HEK293 (cell line): ENCODE measurements at regions not wholly inside any gene's neighbourhood (a gene's known extent, or its start where the extent isn't known, plus 50 kb on each side); places are given as distances from the start of the nearest gene placed in this dataset.

Source experiments
- CTCF ChIP-seq: fragments of 450-650 bp; formaldehyde crosslinking; IDR thresholded peaks from 2 replicates; pipeline ENCODE4 v1.5.1; 2016; ENCODE audit warnings: missing biosample characterization, missing genetic modification characterization
- YY1 ChIP-seq: fragments of 450-650 bp; formaldehyde crosslinking; IDR thresholded peaks from 2 replicates; pipeline ENCODE4 v1.5.1; 2018; ENCODE audit warnings: missing biosample characterization, missing genetic modification characterization
- ZBTB17 ChIP-seq: fragments of 450-650 bp; formaldehyde crosslinking; IDR thresholded peaks from 2 replicates; pipeline ENCODE4 v1.5.1; 2016; ENCODE audit warnings: missing biosample characterization, missing genetic modification characterization
- ZNF518A ChIP-seq: fragments of 450-650 bp; formaldehyde crosslinking; conservative IDR thresholded peaks from 2 replicates; pipeline ENCODE4 v1.5.1; 2016; ENCODE audit warnings: low read depth, missing biosample characterization, missing genetic modification characterization
- ZNF704 ChIP-seq: fragments of 450-650 bp; formaldehyde crosslinking; IDR thresholded peaks from 2 replicates; pipeline ENCODE4 v1.5.1; 2016; ENCODE audit warnings: missing biosample characterization, missing genetic modification characterization
- ZNF707 ChIP-seq: fragments of 450-650 bp; formaldehyde crosslinking; IDR thresholded peaks from 2 replicates; pipeline ENCODE4 v1.5.1; 2016; ENCODE audit warnings: missing biosample characterization, missing genetic modification characterization
- ZNF785 ChIP-seq: fragments of 450-650 bp; formaldehyde crosslinking; IDR thresholded peaks from 2 replicates; pipeline ENCODE4 v1.5.1; 2016; ENCODE audit warnings: missing biosample characterization, missing genetic modification characterization
- ZNF843 ChIP-seq: fragments of 450-650 bp; formaldehyde crosslinking; IDR thresholded peaks from 2 replicates; pipeline ENCODE4 v1.5.1; 2016; ENCODE audit warnings: missing biosample characterization, missing genetic modification characterization
- TF ChIP-seq, protein P1 (sequence below): fragments of 450-650 bp; formaldehyde crosslinking; IDR thresholded peaks from 2 replicates; pipeline ENCODE4 v1.5.1; 2016; ENCODE audit warnings: missing biosample characterization, missing genetic modification characterization, low read depth

- TF ChIP-seq ZNF704 (tag by site-specific recombination) (no peak), ZNF707 (tag by site-specific recombination) (no peak), CTCF (no peak), ZNF518A (tag by site-specific recombination) (no peak), ZNF785 (no peak), YY1 (no peak), ZBTB17 (no peak), ZNF843 (tag by site-specific recombination) (no peak)
- TF ChIP-seq, protein P1, sequence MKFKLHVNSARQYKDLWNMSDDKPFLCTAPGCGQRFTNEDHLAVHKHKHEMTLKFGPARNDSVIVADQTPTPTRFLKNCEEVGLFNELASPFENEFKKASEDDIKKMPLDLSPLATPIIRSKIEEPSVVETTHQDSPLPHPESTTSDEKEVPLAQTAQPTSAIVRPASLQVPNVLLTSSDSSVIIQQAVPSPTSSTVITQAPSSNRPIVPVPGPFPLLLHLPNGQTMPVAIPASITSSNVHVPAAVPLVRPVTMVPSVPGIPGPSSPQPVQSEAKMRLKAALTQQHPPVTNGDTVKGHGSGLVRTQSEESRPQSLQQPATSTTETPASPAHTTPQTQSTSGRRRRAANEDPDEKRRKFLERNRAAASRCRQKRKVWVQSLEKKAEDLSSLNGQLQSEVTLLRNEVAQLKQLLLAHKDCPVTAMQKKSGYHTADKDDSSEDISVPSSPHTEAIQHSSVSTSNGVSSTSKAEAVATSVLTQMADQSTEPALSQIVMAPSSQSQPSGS (tag by site-specific recombination): no peak
Measured at GRCh38 chr7:136655414-136655813, 213.0 kb upstream of the CHRM2 start.
